Keratinocyte (primary cell): ENCODE measurements at regions not wholly inside any gene's neighbourhood (a gene's known extent, or its start where the extent isn't known, plus 50 kb on each side); places are given as distances from the start of the nearest gene placed in this dataset.
A peak's percentile ranks its signal among the peaks of the same experiment; 100 is the strongest.

Source experiments
- DNase-seq: peaks from one replicate; pipeline ENCODE4 v3.0.0-alpha.2; 2011; ENCODE audit warnings: low read depth, missing footprints, low spot score
- FAIRE-seq: peaks from 2 replicates; lab custom pipeline; 2011; peaks lifted over from hg19 to GRCh38; lab: Jason Lieb, UNC
- H2AFZ ChIP-seq: 2 replicates; pipeline ENCODE4 v1.6.0; 2012; ENCODE audit warnings: low read length, control low read depth, inconsistent platforms; ENCODE audit not compliant: control insufficient read depth
- H3K27ac ChIP-seq: 2 replicates; pipeline ENCODE4 v1.5.1; 2011; ENCODE audit warnings: low read length; ENCODE audit not compliant: control insufficient read depth, insufficient read depth
- H3K27me3 ChIP-seq: 3 replicates; pipeline ENCODE4 v1.6.0; 2011; ENCODE audit warnings: low read length; ENCODE audit not compliant: control insufficient read depth, insufficient read depth; ENCODE audit errors: extremely low read depth
- H3K36me3 ChIP-seq, 2 experiments: 2 replicates in 1 of 2; 3 replicates in 1 of 2; pipeline ENCODE4 v1.5.1; 2011; ENCODE audit warnings: low read length in 2 of 2, mild to moderate bottlenecking in 1 of 2; ENCODE audit not compliant: control insufficient read depth in 2 of 2, insufficient read depth in 2 of 2; ENCODE audit errors: extremely low read depth in 1 of 2
- H3K4me1 ChIP-seq: 3 replicates; pipeline ENCODE4 v1.5.1; 2011; ENCODE audit warnings: low read length; ENCODE audit not compliant: control insufficient read depth, insufficient read depth; ENCODE audit errors: extremely low read depth
- H3K4me2 ChIP-seq: 3 replicates; pipeline ENCODE4 v1.6.0; 2011; ENCODE audit warnings: low read depth, low read length; ENCODE audit not compliant: control insufficient read depth, insufficient read depth; ENCODE audit errors: extremely low read depth
- H3K4me3 ChIP-seq, 3 experiments: fragments of 200-600 bp in 1 of 3; sonication (generic) in 1 of 3; 2 replicates in 2 of 3; 3 replicates in 1 of 3; pipeline ENCODE4 v1.5.1; 2011 to 2016; ENCODE audit warnings: low read length in 3 of 3, mild to moderate bottlenecking in 3 of 3, control low read depth in 2 of 3, inconsistent platforms in 1 of 3, low read depth in 1 of 3, mixed read lengths in 1 of 3, mixed run types in 1 of 3, moderate library complexity in 1 of 3; ENCODE audit not compliant: control insufficient read depth in 2 of 3, insufficient read depth in 2 of 3; ENCODE audit errors: extremely low read depth in 1 of 3
- H3K79me2 ChIP-seq: 2 replicates; pipeline ENCODE4 v1.6.0; 2012; ENCODE audit warnings: low read length; ENCODE audit not compliant: control insufficient read depth, insufficient read depth
- H3K9ac ChIP-seq: 3 replicates; pipeline ENCODE4 v1.6.0; 2011; ENCODE audit warnings: low read length; ENCODE audit not compliant: control insufficient read depth, insufficient read depth; ENCODE audit errors: extremely low read depth
- H3K9me1 ChIP-seq: 3 replicates; pipeline ENCODE4 v1.6.0; 2011; ENCODE audit warnings: low read length; ENCODE audit not compliant: control insufficient read depth, insufficient read depth; ENCODE audit errors: extremely low read depth
- H3K9me3 ChIP-seq: 2 replicates; pipeline ENCODE4 v1.5.1; 2012; ENCODE audit warnings: low read depth, low read length; ENCODE audit not compliant: control insufficient read depth
- H4K20me1 ChIP-seq: 3 replicates; pipeline ENCODE4 v1.6.0; 2011; ENCODE audit warnings: low read length; ENCODE audit not compliant: control insufficient read depth, insufficient read depth; ENCODE audit errors: extremely low read depth
- CTCF ChIP-seq, 3 experiments: IDR thresholded peaks in 1 of 3; conservative IDR thresholded peaks in 1 of 3; optimal IDR thresholded peaks in 1 of 3; 2 replicates in 2 of 3; 3 replicates in 1 of 3; pipeline versions ENCODE3 to v1.5.1; 2011; ENCODE audit warnings: low read length in 3 of 3, mild to moderate bottlenecking in 3 of 3, moderate library complexity in 2 of 3, control low read depth in 1 of 3, inconsistent platforms in 1 of 3; ENCODE audit not compliant: insufficient read depth in 2 of 3; ENCODE audit errors: extremely low read depth in 1 of 3
- EZH2 ChIP-seq: IDR thresholded peaks from one replicate; pipeline ENCODE4 v1.6.1; 2012; ENCODE audit warnings: inconsistent platforms, mild to moderate bottlenecking, low read length, moderate library complexity
- dilution Hi-C: fragments of 300-500 bp; cut with MboI; formaldehyde crosslinking; loops from one replicate; pipeline ENCODE4 v1.7.0; 2020; ENCODE audit warnings: low sequenced_read_pairs; ENCODE audit not compliant: extremely low pct_ligation_motif_present

- Histone ChIP-seq H3K4me2 (no peak overlapping the region), H2AFZ (no peak overlapping the region), H3K9me1 (no peaks in the 10 kb centered on the region), H3K9ac (no peak overlapping the region), H3K9me3 (peaks cover 9% of the 10 kb centered on the region), H3K4me3 (no peak overlapping the region), H3K79me2 (no peaks in the 10 kb centered on the region), H4K20me1 (no peaks in the 10 kb centered on the region), H3K27me3 (no peaks in the 10 kb centered on the region), H3K4me1 (peaks cover 30% of the 10 kb centered on the region), H3K36me3 (no peaks in the 10 kb centered on the region), H3K27ac (no peak overlapping the region)
- TF ChIP-seq CTCF (optimal IDR thresholded peaks at IDR 0.05 in 1 of 3, IDR thresholded peaks at IDR 0.05 in 1 of 3, conservative IDR thresholded peaks at IDR 0.05 in 1 of 3; ENCODE audit: extremely low read depth in 1 of 3, insufficient read depth in 2 of 3, low read length in 3 of 3): no peak
- TF ChIP-seq EZH2: no peak
- DNase-seq: no peak
- dilution Hi-C loops: no loop called here
- FAIRE-seq: peak; percentile 71
Observed at GRCh38 chr5:13569090-13569715, 375.3 kb downstream of the DNAH5 start.

GRCh38 chr5:13567819-13568218 is 376.7 kb downstream of the DNAH5 start:
- DNase-seq (peak; percentile 87), FAIRE-seq (peak; percentile 95)
- dilution Hi-C loops: no loop called here
- Histone ChIP-seq H3K79me2 (no peaks in the 10 kb centered on the region), H3K27me3 (no peaks in the 10 kb centered on the region), H3K9ac (no peak overlapping the region), H3K27ac (peak overlapping the region; percentile 78), H2AFZ (no peak overlapping the region), H3K9me3 (peaks cover 13% of the 10 kb centered on the region), H3K4me2 (peak overlapping the region; percentile 46), H3K9me1 (no peaks in the 10 kb centered on the region), H3K36me3 (no peaks in the 10 kb centered on the region), H4K20me1 (no peaks in the 10 kb centered on the region), H3K4me3 (no peak overlapping the region), H3K4me1 (peaks cover 30% of the 10 kb centered on the region)
- TF ChIP-seq EZH2: no peak
- no peak for TF ChIP-seq CTCF (optimal IDR thresholded peaks at IDR 0.05 in 1 of 3, IDR thresholded peaks at IDR 0.05 in 1 of 3, conservative IDR thresholded peaks at IDR 0.05 in 1 of 3; ENCODE audit: extremely low read depth in 1 of 3, insufficient read depth in 2 of 3, low read length in 3 of 3)
